SK-N-MC (cell line): ENCODE measurements at regions not wholly inside any gene's neighbourhood (a gene's known extent, or its start where the extent isn't known, plus 50 kb on each side); places are given as distances from the start of the nearest gene placed in this dataset.

Source experiments
- EZH2 ChIP-seq: fragments of 200-600 bp; sonication (generic); IDR thresholded peaks from one replicate; pipeline ENCODE4 v1.6.1; 2017; ENCODE audit warnings: antibody characterized with exemption
- FOXP2 ChIP-seq: optimal IDR thresholded peaks from 2 replicates; pipeline ENCODE3; 2011; ENCODE audit warnings: mild to moderate bottlenecking, moderate library complexity; ENCODE audit not compliant: insufficient read depth; ENCODE audit errors: extremely low read length, control extremely low read depth
- POLR2AphosphoS5 ChIP-seq: IDR thresholded peaks from 2 replicates; pipeline ENCODE4 v1.6.1; 2012; ENCODE audit warnings: mild to moderate bottlenecking, low read depth, low read length, borderline replicate concordance

- TF ChIP-seq EZH2 (no peak), POLR2AphosphoS5 (no peak), FOXP2 (no peak)
Observed at GRCh38 chr4:187085339-187085738, 361.7 kb upstream of the FAT1 start.
